Loucy (cell line): ENCODE measurements at regions not wholly inside any gene's neighbourhood (a gene's known extent, or its start where the extent isn't known, plus 50 kb on each side); places are given as distances from the start of the nearest gene placed in this dataset.

Experiments
- EZH2phosphoT487 ChIP-seq: fragments of 200-600 bp; IDR thresholded peaks from 2 replicates; pipeline ENCODE4 v1.6.1; 2018; ENCODE audit warnings: antibody characterized with exemption, mild to moderate bottlenecking, moderate library complexity, borderline replicate concordance
- TF ChIP-seq, protein P1 (sequence below): fragments of 200-600 bp; sonication (generic); conservative IDR thresholded peaks from 2 replicates; pipeline ENCODE4 v1.5.1; 2014; ENCODE audit warnings: mild to moderate bottlenecking, antibody characterized with exemption, low read length

- TF ChIP-seq EZH2phosphoT487, result no peak
- TF ChIP-seq, protein P1, sequence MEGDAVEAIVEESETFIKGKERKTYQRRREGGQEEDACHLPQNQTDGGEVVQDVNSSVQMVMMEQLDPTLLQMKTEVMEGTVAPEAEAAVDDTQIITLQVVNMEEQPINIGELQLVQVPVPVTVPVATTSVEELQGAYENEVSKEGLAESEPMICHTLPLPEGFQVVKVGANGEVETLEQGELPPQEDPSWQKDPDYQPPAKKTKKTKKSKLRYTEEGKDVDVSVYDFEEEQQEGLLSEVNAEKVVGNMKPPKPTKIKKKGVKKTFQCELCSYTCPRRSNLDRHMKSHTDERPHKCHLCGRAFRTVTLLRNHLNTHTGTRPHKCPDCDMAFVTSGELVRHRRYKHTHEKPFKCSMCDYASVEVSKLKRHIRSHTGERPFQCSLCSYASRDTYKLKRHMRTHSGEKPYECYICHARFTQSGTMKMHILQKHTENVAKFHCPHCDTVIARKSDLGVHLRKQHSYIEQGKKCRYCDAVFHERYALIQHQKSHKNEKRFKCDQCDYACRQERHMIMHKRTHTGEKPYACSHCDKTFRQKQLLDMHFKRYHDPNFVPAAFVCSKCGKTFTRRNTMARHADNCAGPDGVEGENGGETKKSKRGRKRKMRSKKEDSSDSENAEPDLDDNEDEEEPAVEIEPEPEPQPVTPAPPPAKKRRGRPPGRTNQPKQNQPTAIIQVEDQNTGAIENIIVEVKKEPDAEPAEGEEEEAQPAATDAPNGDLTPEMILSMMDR, result no peak
These were observed 121.5 kb upstream of the GALNT15 start for GRCh38 chr3:16052964-16053363.
